Testis (tissue), 2 donors: ENCODE measurements at regions not wholly inside any gene's neighbourhood (a gene's known extent, or its start where the extent isn't known, plus 50 kb on each side); places are given as distances from the start of the nearest gene placed in this dataset.

Source experiments
- POLR2A ChIP-seq: fragments of 450-650 bp; IDR thresholded peaks from one replicate; pipeline ENCODE4 v1.6.1; 2017; ENCODE audit warnings: antibody characterized with exemption, mild to moderate bottlenecking, moderate library complexity
- TF ChIP-seq, protein P1 (sequence below), 3 experiments: fragments of 450-650 bp in 2 of 3; fragments of 200-600 bp in 1 of 3; sonication (generic) in 1 of 3; IDR thresholded peaks; one replicate each; pipeline ENCODE4 v1.5.1; 2016 to 2019; ENCODE audit warnings: antibody characterized with exemption in 3 of 3, mild to moderate bottlenecking in 2 of 3, moderate library complexity in 1 of 3

DNA sequence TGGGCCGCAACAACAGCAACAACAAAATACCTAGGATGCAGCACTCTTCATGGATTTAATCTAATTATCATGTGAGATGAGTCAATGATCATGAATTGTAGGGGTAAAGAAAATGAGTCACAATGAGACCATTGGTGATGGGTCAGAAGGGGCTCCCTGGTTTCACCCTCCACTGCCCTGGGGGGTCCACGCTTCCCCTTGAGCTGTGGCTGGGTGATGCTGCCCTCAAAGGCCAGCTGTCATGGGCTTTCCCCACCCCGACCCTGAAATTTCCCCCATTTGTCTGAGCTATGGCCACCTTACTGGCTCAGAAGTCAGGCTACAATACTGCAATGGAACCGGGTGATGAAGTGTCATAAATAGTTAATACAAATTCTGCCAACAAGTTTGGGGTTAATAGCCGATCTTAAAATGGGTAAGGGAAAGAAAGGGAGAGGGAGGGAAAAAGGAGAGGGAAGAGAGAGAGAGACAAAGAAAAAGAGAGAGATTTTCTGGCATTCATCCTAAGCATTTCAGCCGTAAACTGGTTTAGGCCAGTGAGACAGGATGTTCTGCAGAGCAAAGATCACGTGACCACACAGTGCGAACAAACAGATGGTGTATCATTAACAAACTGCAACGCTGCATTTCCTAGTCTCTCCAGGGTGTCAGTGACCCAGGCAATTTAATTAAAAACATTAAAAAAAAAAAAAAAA is 143.4 kb upstream of the ERRFI1 start:
- TF ChIP-seq, protein P1, sequence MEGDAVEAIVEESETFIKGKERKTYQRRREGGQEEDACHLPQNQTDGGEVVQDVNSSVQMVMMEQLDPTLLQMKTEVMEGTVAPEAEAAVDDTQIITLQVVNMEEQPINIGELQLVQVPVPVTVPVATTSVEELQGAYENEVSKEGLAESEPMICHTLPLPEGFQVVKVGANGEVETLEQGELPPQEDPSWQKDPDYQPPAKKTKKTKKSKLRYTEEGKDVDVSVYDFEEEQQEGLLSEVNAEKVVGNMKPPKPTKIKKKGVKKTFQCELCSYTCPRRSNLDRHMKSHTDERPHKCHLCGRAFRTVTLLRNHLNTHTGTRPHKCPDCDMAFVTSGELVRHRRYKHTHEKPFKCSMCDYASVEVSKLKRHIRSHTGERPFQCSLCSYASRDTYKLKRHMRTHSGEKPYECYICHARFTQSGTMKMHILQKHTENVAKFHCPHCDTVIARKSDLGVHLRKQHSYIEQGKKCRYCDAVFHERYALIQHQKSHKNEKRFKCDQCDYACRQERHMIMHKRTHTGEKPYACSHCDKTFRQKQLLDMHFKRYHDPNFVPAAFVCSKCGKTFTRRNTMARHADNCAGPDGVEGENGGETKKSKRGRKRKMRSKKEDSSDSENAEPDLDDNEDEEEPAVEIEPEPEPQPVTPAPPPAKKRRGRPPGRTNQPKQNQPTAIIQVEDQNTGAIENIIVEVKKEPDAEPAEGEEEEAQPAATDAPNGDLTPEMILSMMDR (IDR thresholded peaks at IDR 0.05): no peak
- no peak for TF ChIP-seq POLR2A
